Heart right ventricle (tissue), 16 donors: ENCODE measurements at regions not wholly inside any gene's neighbourhood (a gene's known extent, or its start where the extent isn't known, plus 50 kb on each side); places are given as distances from the start of the nearest gene placed in this dataset.
"Not testable (repeated sequence)": the region's sequence is repeated elsewhere in the genome, so short reads cannot be mapped to it uniquely, and the experiment has no call there.

Experiments used
- ATAC-seq, 8 donors: fragments of 200-7000 bp; cut with Tn5 transposase; one replicate each; pipeline ENCODE4 v1.9.1; 2020; ENCODE audit warnings: mild to moderate bottlenecking in 8 of 8, moderate library complexity in 8 of 8, moderate number of reproducible peaks in 1 of 8
- DNase-seq, 2 donors: peaks; one replicate each; pipeline ENCODE4 v3.0.0-alpha.2; 2020
- H3K27ac ChIP-seq, 10 donors: fragments of 200-600 bp; sonication (generic) in 2 of 10; one replicate each; pipeline versions ENCODE4 v1.5.0 to v1.8.0; 2020 to 2022; ENCODE audit warnings: mild to moderate bottlenecking in 3 of 10
- H3K27me3 ChIP-seq, 7 donors: fragments of 200-600 bp; one replicate each; pipeline ENCODE4 v1.8.0; 2021 to 2022; ENCODE audit warnings: mild to moderate bottlenecking in 2 of 7
- H3K36me3 ChIP-seq, 9 donors: fragments of 200-600 bp; sonication (generic) in 1 of 9; one replicate each; pipeline versions ENCODE4 v1.5.0 to v1.8.0; 2020 to 2022; ENCODE audit warnings: mild to moderate bottlenecking in 2 of 9
- H3K4me1 ChIP-seq, 9 donors: fragments of 200-600 bp; sonication (generic) in 1 of 9; one replicate each; pipeline versions ENCODE4 v1.5.0 to v1.8.0; 2020 to 2022; ENCODE audit warnings: mild to moderate bottlenecking in 4 of 9
- H3K4me3 ChIP-seq, 10 donors: fragments of 200-600 bp; sonication (generic) in 2 of 10; one replicate each; pipeline versions ENCODE4 v1.5.0 to v1.8.0; 2020 to 2022; ENCODE audit warnings: mild to moderate bottlenecking in 7 of 10, moderate library complexity in 2 of 10
- H3K9me3 ChIP-seq, 11 donors: fragments of 200-600 bp in 10 of 11; sonication (generic) in 2 of 11; one replicate each; pipeline versions ENCODE4 v1.5.0 to v1.8.0; 2013 to 2022; ENCODE audit warnings: mild to moderate bottlenecking in 2 of 11, control low read depth in 1 of 11, moderate library complexity in 1 of 11
- WGBS, 2 donors: extraction: QIAGEN DNeasy Blood & Tissue Kit; methylation state at CpG; one replicate each; pipeline ENCODE4 v1.1.7; 2013; ENCODE audit warnings: inconsistent platforms in 1 of 2; 5-methylcytosine and 5-hydroxymethylcytosine counted together
- intact Hi-C, 10 donors: fragments of 100-400 bp; cut with DNase I; formaldehyde crosslinking; loops; one replicate each; pipeline versions ENCODE4 v1.11.1 to v1.14.2; 2022
- TF ChIP-seq, protein P1 (sequence below), 9 donors: fragments of 200-600 bp; sonication (generic) in 2 of 9; IDR thresholded peaks; one replicate each; pipeline versions ENCODE4 v1.5.0 to v1.8.0; 2021 to 2022; ENCODE audit warnings: antibody characterized with exemption in 9 of 9, mild to moderate bottlenecking in 5 of 9, moderate library complexity in 1 of 9
- donor health status: Arrhythmogenic right ventricular cardiomyopathy.
- donor health status: ischemic (EF 13 %, LVEDD 7.1; RV severe dilation, severe dysfunction).
- donor health status: healthy with polysubstance abuse.
- donor health status: DM: no; HTN: yes; CAD: no.
- donor health status: DM: no; HTN: no; CAD: no.
- donor health status: ischemic (EF 25% LVEDD 6.9; RV normal size, moderate dysfunction).
- donor health status: ischemic (EF 25% LVEDD 5.7; RV mildly dilated, moderate dysfunction).
- donor health status: healthy.
- donor health status: DM: yes; HTN: yes; CAD: no.
- donor health status: Ischemic cardiomyopathy.
- donor health status: ischemic (EF 35%, LVEDD 5.7; RV mildly dilated, moderate dysfunction).
- donor health status: nonischemic (EF 11% LVEDD 7.7; RV severe dilation, severe dysfunction).
- donor health status: DM: yes; HTN: yes; CAD: no.
- donor health status: PGD.
- donor health status: ischemic (EF 29% LVEDD 5.4; RV normal size, mild dysfunction).
- donor health status: nonischemic (EF 23%, LVEDD 6.1; RV moderate dilation, normal function).

DNA sequence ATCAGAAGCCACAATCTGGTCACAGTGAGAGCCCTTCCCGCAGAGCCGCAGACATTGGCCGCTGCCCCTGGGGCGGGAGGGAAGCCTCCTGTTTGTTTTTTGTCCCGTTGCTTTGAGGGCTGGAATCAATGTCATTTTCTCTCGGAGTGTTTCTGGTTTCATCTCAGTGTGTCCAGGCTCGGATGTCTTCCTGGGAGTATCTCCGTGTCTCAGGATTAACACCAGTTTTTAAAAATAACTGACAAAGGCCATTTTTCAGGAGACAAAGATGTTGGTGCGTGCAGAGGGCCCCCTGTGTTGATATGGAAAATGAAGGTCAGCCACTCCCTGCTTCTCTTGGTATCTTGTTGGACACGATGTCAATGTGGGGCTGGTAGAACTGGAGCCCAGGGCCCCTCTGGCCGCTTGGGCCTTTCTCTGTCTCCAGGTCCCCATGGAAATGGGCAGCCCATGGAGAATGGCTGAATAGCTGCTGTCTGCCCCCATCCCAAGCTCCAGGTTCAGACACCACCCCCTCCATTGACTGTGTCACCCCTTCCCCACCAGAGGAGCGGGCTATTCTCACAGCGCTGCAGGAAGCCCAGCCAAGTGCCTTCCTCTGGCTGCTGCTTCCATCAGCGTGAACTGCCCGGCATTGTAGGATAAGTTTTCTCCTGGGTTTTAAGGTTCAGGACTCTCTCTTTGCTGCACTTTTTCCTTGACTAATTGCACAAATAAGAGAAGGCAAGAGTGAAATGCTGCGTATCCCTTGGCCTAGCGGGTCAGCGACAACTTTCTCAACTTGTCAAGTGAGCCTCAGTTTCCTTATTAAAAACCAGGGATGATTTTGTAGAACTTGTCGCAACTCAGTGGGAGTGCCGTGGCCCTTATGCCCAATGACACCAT, 72.2 kb upstream of the METTL9 start:
- Histone ChIP-seq H3K36me3 (no peaks in the 10 kb centered on the region), H3K4me1 (no peaks in the 10 kb centered on the region), H3K4me3 (no peak overlapping the region), H3K27me3 (no peaks in the 10 kb centered on the region), H3K27ac (no peak overlapping the region), H3K9me3 (no peaks in the 10 kb centered on the region)
- ATAC-seq = no peak
- no peak for DNase-seq
- intact Hi-C loops = no loop called here
- 72 to 75% methylated on average over 20 of the region's 20 CpGs for WGBS, 2 donors
- TF ChIP-seq, protein P1, sequence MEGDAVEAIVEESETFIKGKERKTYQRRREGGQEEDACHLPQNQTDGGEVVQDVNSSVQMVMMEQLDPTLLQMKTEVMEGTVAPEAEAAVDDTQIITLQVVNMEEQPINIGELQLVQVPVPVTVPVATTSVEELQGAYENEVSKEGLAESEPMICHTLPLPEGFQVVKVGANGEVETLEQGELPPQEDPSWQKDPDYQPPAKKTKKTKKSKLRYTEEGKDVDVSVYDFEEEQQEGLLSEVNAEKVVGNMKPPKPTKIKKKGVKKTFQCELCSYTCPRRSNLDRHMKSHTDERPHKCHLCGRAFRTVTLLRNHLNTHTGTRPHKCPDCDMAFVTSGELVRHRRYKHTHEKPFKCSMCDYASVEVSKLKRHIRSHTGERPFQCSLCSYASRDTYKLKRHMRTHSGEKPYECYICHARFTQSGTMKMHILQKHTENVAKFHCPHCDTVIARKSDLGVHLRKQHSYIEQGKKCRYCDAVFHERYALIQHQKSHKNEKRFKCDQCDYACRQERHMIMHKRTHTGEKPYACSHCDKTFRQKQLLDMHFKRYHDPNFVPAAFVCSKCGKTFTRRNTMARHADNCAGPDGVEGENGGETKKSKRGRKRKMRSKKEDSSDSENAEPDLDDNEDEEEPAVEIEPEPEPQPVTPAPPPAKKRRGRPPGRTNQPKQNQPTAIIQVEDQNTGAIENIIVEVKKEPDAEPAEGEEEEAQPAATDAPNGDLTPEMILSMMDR (IDR thresholded peaks at IDR 0.05) = no peak

DNA sequence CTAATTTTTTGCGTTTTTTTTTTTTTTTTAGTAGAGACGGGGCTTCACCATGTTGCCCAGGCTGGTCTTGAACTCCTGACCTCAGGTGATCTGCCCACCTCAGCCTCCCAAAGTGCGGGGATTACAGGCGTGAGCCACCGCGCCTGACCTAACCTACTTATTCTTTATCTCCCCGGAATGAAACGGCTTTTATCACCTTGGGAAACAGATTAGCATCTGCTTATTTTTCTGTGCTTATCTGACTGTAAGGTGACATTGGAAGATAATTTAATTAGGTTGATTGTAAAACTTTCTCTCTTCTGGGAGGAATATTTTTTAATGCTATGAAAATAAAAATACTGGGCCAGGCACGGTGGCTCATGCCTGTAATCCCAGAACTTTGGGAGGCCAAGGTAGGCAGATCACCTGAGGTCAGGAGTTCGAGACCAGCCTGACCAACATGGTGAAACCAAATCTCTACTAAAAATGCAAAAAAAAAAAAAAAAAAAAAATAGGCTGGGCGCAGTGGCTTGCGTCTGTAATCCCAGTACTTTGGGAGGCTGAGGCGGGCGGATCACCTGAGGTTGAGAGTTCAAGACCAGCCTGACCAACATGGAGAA, 70.2 kb upstream of the METTL9 start:
- H3K4me3 ChIP-seq, H3K4me1 ChIP-seq, H3K9me3 ChIP-seq, DNase-seq, H3K27ac ChIP-seq, intact Hi-C loops, ATAC-seq, H3K36me3 ChIP-seq, H3K27me3 ChIP-seq: not testable (repeated sequence)
- WGBS, 2 donors = 82 to 85% methylated on average over 14 of the region's 14 CpGs

DNA sequence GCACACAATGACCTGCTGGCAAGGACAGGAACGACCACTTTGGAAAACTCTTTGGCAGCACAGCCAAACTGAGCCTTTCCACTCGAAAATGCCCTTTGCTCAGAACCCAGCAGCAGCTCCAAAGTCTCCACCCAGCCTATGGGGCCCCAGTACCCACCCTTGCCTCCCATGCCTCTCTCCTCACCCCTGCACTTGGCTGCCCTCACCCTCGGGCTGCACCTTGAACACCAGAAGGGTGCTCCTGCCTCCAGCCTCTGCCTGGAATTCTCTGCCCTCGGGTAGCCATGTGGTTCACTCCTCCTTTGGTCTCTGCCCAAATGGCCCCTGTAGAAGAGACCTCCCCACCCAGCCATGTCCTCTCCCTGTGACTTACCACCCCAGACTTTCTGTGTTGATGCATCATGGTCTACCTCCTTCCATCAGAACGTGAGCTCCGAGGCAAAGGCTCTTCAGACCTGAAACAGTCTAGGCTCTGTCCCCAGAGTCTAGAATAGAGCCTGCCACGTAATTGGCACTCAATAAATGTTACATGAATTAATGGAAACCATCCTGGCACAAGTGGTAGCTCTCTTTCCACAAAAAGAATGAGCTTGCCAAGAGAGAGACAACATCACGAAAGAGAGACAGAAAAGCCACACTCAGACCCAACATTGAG, 68.5 kb upstream of the METTL9 start:
- 77 to 84% methylated on average over 7 of the region's 8 CpGs for WGBS, 2 donors
- intact Hi-C loops = not testable (repeated sequence)

DNA sequence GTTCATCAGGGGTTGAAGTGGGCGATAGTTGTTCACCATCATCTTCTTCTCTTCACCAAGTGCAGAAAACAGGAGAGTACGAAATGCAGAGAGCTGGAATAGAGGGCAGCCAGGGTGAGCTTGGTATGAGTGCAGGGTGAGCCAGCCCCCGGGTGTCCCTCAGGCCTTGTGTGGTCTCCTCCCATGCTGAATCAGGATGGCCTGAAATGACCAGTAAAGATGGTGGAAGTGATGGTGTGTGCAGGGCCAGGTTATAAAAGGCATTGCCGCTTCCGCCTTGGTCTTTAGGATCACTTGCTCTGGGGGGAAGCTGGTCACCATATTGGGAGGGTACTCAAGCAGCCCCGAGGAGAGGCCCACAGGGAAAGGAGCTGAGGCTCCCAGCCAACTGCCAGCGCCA, 66.4 kb upstream of the METTL9 start:
- H3K9me3 ChIP-seq, H3K4me3 ChIP-seq, H3K27ac ChIP-seq, DNase-seq, H3K27me3 ChIP-seq, H3K4me1 ChIP-seq, intact Hi-C loops, H3K36me3 ChIP-seq: not testable (repeated sequence)
- WGBS, 2 donors = 84 to 87% methylated on average over 6 to 7 of the region's 7 CpGs
- ATAC-seq = peak in 1 of 8 donors; percentile 15

More for the DNA sequence above, 68.5 kb upstream of the METTL9 start:
- H3K4me1 ChIP-seq, H3K4me3 ChIP-seq, H3K36me3 ChIP-seq, H3K27ac ChIP-seq, H3K27me3 ChIP-seq, DNase-seq, H3K9me3 ChIP-seq: not testable (repeated sequence)
- peak in 3 of 8 donors; percentile 32 to 59 (median 52) for ATAC-seq

DNA sequence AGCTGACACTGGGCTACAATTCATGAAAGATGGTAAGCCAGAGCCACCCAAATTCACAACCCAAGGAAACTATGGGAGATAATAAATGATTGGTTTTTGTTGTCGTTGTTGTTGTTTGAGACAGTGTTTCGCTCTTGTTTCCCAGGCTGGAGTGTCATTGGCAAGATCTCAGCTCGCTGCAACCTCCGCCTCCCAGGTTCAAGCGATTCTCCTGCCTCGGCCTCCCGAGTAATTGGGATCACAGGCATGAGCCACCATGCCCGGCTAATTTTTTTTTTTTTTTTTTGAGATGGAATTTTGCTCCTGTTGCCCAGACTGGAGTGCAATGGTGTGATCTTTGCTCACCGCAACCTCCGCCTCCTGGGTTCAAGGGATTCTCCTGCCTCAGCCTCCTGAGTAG, 65.9 kb upstream of the METTL9 start:
- H3K4me1 ChIP-seq, H3K4me3 ChIP-seq, H3K36me3 ChIP-seq, intact Hi-C loops, ATAC-seq, DNase-seq, H3K27ac ChIP-seq, H3K27me3 ChIP-seq, H3K9me3 ChIP-seq: not testable (repeated sequence)
- WGBS, 2 donors = 98% methylated on average over 8 to 10 of the region's 10 CpGs

DNA sequence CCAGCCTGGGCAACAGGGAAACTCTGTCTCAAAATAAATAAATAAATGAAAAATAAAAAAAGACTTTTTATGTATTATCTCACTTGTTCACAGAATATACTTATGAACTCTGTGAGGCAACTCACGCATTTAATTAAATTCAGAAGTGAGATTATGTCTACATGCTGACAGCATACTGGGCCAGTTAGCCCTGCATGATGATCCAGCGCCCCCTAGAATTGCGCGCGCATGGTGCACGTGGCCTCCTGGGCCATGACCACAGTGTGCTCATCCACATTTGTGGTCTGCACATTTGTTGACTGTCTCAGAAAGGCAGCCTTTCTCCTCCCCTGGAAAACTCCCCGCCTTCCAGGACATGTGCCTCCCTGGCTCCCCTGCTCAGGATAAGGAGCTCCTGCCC, 64.8 kb upstream of the METTL9 start:
- TF ChIP-seq, protein P1 (IDR thresholded peaks at IDR 0.05) = peak in 2 of 9 donors; percentile 22 to 29
- H3K36me3 ChIP-seq, H3K27me3 ChIP-seq, DNase-seq, H3K9me3 ChIP-seq, intact Hi-C loops, H3K27ac ChIP-seq, H3K4me3 ChIP-seq: not testable (repeated sequence)
- peak in 2 of 8 donors; percentile 6 to 30 for ATAC-seq
- peaks cover 0 to 11% (median 0%) of the 10 kb centered on the region in 9 donors for H3K4me1 ChIP-seq
- 69 to 81% methylated on average over 6 of the region's 7 CpGs for WGBS, 2 donors

DNA sequence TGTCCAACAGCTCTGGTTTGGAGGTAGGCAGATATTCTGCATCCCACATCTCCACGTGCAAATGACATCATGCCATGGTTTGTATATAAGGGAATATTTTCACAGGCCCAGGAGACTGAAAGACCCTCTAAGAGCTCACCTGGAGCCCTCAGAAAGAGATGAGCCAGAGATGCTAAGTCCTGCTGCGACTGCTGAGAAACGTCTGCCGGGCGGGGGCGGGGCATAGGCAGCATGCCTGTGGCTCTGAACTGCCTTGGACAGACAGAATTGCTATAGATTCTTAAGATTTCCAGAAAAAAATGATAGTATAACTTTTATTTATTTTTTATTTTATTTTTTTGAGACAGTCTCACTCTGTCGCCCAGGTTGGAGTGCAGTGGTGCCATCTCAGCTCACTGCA, 64.2 kb upstream of the METTL9 start:
- H3K9me3 ChIP-seq, intact Hi-C loops, ATAC-seq, H3K27ac ChIP-seq, H3K27me3 ChIP-seq, H3K4me3 ChIP-seq, H3K36me3 ChIP-seq, DNase-seq: not testable (repeated sequence)
- 57 to 70% methylated on average over 5 of the region's 7 CpGs for WGBS, 2 donors
- peaks cover 0 to 11% (median 0%) of the 10 kb centered on the region in 9 donors for H3K4me1 ChIP-seq

DNA sequence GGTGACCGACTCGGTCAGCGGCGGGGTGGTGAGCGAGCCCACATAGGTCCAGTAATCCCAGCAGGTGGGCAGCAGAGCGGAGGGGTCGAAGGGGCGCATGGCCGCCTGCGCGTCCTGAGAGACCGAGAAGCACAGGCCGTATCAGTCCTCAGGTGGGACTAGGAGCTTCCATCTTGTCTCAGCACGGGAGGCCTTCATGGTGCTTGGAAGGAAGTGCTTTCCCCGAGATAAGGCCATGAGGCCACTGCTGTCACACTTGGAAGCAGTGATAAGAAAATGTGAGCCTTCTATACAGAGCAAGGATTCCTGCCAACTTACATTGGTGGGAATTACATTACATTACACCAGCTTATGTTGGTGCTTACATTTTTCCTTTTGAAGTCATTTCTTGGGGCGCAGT, 62.6 kb upstream of the METTL9 start:
- H3K4me3 ChIP-seq, H3K9me3 ChIP-seq, ATAC-seq, H3K27ac ChIP-seq, H3K27me3 ChIP-seq, intact Hi-C loops, DNase-seq, H3K36me3 ChIP-seq: not testable (repeated sequence)
- 76 to 81% methylated on average over 10 of the region's 16 CpGs for WGBS, 2 donors
- peaks cover 0 to 16% (median 0%) of the 10 kb centered on the region in 9 donors for H3K4me1 ChIP-seq

DNA sequence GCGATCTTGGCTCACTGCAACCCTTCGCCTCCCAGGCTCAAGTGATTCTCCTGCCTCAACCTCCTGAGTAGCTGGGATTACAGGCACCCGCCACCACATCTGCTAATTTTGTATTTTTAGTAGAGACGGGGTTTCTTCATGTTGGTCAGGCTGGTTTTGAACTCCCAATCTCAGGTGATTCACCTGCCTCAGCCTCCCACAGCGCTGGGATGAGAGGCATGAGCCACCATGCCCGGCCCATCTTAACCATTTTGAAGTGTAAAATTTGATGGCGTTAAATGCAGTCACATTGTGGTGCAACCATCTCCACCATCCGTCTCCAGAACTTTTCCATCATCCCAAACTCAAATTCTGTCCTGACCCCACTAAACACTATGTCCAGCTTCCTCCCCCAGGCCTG, 61.8 kb upstream of the METTL9 start:
- intact Hi-C loops, H3K36me3 ChIP-seq, H3K9me3 ChIP-seq, H3K27me3 ChIP-seq, DNase-seq, H3K27ac ChIP-seq, ATAC-seq, H3K4me3 ChIP-seq: not testable (repeated sequence)
- H3K4me1 ChIP-seq = peaks cover 0 to 20% (median 0%) of the 10 kb centered on the region in 9 donors
- WGBS, 2 donors = 96 to 99% methylated on average over 7 to 8 of the region's 8 CpGs
